EH (cell line): ENCODE measurements at regions not wholly inside any gene's neighbourhood (a gene's known extent, or its start where the extent isn't known, plus 50 kb on each side); places are given as distances from the start of the nearest gene placed in this dataset.

Source experiments
- DNase-seq: peaks from one replicate; pipeline ENCODE4 v3.0.0-alpha.2; 2015; ENCODE audit warnings: low read depth

DNA sequence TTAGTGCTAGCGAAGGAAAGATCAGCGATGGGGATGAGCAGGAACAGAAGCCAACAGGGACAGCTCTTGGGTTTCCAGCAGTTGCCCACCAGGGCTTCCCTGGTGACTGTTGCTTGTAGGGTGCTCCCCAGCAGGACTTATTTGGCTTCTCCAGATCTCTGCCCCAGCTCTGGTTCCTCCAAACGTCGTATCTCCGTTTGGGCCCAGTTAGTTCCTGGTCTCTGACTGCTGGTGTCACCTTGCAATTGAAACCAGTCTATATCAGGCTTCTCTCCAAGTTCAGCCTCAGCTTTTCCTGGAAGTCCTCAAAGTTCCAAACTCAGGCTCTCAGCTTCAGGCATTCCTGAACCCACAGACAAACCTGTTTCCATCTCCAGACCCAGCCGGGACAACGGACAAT is 70.8 kb upstream of the NXT1 start:
- DNase-seq: no peak

DNA sequence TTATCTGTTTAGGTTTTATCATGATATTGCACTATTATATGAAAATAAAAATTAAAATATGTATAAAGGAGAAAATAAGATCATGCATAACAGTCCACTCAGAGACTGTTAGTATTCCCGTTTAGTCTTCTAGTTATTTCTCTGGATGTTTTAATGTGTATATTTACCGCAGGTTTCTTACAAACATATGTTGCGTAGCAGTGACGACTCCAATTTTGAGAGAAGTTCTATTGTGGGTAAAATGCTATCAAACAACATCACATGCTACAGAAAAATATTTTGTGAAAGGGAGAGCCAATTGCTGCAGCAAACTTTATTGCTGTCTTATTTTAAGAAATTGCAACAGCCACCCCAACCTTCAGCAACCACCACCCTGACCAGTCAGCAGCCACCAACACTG is 72.4 kb upstream of the NXT1 start:
- DNase-seq: no peak

DNA sequence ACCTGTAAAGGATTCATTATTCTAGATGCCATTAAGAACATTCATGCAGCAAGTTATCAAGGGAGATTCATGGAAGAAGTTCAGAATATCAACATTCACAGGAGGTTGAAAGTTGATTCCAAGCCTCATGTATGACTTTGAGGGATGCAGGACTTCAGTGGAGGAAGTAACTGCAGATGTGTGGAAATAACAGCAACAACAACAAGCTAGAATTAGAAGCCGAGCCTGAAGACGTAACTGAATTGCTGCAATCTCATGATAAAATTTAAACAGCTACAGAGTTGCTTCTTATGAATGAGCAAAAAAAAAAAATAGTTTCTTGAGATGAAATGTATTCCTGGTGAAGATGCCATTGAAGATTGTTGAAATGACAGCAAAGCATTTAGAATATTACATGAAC is 73.3 kb upstream of the NXT1 start:
- DNase-seq: no peak

DNA sequence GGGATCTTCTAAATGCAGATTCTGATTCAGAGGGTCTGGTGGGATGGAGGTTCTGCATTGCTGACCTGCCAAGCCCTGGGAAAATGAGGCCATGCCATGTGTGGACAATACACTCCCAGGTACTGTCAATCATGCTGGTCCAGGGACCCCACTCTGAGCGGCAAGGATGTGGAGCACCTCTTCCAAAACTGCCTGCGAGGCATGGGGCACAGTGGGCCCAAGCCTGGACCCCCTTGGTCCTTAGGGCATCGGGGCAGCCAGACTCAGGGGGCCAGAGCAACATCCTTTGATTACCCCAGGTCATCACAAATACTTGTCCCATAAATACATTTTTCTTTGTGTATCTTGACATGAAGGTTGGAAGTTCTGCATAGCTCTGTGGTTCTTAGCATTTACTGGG is 76.8 kb upstream of the NXT1 start:
- no peak for DNase-seq

DNA sequence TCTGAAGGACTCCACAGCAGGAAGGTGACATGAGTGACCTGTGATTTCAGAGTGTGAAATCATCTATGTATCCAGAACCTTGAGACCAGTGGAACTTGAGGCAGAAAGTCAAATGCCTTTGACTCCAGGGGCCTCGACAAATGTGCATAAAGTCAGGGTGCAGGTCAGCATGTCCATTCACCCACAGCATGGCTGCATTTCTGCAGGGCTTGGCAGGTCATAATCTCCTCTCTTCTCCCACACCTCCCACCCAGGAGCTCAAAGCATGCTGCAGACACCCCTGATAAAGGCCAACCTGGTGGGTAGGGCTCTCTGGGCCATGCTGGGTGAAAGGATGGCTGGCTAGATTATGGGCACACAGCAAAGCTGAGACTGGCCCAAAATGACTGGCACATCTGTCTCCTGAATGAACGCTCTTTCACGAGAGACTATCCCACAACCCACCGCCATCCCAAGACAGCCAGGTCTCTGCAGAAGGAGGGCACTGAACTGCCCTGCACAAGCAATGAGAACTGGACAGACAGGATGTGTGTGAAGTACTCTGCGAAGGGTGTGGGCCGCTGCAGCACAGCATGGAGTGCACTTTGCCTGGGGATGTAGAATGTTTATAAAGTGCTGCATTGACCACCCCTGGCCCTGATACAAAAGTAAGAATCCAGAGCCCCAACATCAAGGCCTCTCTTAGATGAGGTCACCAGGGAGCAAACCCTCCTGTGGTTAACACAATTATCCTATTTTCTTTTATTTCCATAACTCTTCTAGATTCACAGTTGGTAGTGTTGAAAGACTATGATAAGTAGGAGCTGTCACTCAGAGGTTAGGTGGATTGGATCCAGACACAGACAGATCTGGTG is 78.2 kb upstream of the NXT1 start:
- DNase-seq: no peak

DNA sequence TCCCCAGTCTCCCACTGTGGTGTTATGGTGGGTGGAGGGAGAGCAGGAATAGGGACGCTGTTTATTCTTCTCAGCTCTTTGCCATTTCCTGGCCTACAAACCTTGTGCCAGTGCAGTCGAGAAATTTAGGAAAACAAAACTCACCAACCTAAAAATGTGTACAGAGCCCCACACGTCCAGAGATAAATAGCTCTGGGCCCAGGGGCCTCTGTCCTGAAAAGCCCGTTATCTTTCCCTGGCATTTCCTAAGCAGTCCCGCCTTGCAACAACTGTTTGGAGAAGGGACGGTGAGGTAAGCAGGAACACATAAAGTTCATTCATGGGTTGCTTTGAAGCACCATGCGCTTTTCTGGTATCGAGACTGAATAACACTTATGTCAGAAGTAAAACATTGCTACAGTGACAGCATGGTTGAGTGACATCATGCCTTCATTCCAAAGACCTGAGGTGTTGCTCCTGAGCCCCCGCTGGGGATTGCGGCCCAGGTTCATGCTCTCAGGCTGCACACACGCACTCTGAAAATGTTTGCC is 80.1 kb upstream of the NXT1 start:
- DNase-seq: peak; percentile 3

DNA sequence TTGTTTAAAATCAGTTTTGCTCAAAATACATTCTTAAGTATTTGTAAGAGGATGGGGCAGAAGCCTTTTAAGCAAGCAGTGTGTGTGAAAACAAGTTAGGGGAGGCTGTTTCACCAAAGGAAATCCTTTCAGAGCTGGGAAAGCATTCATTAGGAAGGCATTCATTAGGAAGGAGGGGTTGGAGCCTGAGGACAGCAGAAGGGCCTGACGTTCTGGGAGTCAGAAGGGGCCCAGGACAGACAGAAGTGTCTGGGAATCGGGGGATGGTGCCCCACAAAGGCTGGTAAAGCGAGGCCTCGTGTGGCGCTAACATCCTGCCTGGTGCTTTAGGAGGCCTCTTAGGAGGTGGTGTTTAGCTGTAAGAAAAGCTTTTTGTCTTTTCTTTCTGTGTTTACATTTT is 80.6 kb upstream of the NXT1 start:
- DNase-seq: no peak

DNA sequence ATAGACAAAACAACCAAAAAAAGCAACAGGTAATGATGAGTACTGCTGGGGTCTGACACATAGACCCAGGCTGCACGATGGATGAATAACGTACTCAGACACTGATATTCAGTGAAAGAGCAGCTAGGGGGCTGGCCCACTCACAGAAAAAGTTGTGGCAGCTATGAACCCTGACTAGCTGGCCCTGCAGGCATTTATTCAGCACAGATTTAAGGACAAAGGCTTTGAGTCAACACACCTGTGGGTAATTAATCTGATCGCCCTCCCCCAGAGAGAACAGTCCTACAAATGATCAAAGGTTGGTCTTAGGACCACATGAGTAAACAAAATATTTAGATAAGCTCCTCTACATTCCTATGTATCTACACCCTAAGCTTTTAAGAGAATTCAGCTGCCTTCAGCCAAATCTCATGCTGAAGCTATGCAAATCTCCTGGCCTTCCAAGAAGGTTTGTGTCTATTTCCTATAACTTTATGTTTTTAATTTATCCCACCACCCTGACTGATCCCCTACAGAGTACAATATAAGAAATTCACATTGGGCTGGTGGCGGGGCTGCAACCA is 81.7 kb upstream of the NXT1 start:
- no peak for DNase-seq

DNA sequence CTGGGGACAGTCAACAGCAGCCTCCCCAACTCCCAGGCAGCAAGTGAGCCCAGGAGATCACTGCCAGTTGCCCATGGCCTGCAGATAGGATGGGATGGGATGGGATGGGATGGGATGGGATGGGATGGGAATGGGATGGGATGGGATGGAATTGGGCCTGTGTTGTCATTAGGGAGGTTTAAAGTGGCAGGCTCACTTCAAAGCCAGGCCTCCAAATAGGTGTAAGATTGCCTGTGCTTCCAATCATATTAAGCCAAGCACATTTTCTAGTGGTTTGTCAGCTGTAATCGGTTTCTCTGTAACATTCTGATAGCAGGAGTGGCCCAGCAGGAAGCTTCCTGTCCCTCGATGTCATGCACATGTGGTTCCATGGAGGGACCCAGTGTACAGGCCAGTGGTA is 82.7 kb upstream of the NXT1 start:
- no peak for DNase-seq

DNA sequence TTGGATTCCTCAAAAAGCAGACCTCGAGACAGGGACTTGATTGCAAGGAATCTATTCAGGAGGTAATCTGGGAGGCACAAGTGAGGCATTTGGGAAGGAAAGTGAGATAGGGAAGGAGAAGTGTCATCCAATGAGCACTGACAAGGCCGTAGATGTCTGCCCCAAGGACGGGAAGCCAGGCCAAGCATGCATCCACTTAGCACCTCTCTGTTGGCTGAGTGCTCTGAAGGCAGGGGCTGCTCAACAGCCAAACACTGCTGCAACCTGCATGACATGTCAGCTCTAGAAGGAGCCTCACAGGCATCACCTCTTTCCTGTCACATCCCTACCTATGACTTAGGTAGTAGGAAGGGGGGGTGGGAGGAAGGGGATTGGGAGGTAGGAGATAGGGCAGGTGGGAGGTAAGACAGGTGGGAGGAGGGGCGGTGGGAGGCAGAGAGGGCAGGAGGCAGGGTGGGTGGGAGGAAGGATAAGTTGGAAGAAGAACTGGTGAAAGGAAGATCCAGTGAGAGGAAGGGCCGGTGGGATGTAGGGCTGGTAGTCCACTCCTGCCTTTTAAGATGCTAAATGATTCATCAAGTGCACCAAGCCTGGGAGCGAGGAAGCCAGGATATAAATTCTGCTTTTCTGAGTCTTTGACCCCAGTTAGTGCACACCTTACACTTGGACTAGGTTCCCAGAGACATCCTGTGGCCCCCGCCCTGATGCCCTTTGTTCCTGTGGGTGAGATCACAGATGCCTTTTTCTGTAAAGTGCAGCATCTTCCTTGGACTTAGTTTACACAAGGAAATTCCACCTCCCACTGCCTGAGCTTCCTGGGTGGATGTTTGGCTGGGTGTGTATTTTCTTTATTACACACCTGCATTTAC is 83.8 kb upstream of the NXT1 start:
- no peak for DNase-seq

DNA sequence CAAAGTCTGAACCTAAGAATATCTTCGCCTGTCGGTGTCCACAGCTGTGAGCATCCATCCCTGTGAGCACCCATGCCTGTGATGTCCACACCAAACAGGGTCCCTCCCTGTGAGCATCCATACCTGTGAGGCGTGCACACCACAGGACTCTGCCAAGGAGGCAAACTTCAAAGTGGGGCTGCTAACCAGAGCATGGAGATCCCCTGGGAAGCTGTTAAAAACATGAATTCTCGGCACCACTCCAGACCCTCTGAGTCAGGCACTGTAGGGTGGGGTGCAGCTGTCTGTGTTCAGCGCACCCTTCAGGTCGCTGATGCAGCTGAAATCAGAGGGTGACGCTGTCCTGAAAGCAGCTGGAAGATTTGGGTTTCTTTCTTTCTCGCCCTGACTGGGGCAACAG is 85.4 kb upstream of the NXT1 start:
- no peak for DNase-seq

DNA sequence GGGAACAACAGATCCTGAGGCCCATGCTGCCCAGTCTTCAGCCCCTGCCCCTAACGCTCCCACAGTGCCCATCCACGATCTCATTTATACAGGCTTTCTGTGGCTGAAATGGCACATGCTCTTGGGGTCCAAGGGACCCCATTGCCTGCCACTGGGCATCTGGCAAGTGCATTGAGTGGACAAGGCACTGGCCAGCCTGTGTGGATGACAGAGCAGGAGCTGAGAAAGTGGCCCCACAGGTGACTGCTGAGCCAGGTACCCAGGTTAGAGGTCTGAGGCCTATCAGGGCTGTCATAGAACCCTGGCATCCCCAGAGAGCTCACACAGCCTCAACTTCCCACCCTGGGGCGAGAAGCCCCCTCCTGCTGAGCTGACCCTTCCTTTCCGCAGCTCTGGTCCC is 86.0 kb upstream of the NXT1 start:
- no peak for DNase-seq

DNA sequence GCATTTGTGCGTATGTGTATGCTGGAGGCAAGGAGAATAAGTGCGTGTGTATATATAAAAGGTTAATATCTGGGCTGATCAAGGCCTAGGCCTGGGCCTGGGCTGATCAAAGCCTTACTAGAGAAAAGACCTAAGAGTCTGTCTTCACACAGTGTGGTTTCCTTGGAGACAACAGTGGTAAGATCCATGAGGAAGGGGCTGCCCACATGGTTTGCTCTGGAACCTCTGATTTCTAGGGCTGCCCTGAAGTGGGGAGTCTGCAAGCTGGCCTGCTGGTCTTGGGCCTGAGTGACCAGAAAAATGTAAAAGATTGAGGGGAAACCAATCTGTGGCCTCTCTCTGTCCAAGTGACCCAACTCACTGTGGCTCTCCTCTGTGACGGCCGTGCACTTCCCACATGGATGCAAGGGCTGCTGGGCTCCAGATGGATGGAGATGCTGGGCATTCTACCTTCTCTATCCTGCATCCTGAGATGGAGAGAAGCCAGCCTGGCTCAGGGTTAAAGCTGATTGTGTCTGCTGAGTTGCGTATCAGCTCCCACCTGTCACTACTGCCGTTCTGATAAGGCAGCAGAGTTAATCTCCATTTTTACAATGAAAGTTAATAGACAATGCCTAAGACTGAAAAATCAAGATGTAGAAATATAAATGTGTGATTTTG is 90.3 kb upstream of the NXT1 start:
- DNase-seq: no peak

DNA sequence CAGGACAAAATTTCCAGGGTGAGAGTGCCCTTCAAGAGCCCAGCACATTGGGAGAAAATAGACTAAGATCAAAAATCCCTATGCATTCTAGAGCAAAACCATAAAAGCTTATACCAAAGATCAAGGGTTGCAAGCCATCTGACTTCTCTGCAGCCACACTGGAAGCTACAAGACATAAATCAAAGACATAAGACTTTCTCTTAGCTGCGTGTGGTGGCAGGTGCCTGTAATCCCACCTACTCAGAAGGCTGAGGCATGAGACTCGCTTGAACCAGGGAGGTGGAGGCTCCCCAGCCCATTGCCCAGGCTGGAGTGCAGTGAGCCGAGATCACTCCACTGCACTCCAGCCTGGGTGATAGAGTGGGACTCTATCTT is 91.9 kb upstream of the NXT1 start:
- no peak for DNase-seq

DNA sequence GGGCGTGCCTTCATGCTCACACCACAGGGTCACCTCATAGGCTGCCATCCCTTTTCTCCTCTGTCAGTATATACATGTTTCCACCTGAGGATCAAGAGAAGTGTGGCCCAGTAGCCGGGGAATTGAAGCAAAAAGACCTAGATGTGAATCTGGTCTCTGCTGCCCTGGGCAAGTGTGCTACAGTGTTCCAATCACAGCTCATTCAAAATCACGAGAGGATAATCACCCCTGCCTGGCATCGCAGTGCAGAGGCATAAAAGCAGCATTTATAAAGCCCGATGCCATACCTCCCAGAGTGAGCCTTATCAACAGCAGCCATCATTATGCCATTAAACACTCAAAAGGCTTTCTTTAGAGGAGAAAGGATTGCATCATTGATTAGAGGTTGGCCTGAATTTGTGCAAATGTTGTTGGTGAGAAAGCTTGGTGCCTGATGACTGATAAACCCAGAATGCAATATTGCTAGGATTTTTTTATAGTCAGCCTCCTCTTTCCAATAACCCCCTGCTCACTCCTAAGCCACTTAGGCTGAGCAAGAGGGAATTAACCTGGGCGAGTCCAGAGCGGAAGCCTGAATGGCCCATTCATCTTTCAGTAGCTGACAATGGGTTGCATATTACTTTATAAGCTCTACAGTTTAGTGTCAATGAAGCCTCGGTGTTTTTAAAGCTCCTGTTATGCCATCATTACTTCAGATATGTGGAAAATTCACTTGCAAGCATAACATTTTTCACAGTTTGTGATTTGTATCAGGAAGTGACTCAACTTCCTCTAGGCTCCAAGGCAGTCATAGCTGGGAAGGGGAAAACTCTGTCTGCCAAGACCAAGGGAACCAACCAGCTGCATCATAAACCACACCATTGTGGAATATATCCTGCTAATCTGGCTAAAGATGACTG is 92.5 kb upstream of the NXT1 start:
- DNase-seq: peak; percentile 90

DNA sequence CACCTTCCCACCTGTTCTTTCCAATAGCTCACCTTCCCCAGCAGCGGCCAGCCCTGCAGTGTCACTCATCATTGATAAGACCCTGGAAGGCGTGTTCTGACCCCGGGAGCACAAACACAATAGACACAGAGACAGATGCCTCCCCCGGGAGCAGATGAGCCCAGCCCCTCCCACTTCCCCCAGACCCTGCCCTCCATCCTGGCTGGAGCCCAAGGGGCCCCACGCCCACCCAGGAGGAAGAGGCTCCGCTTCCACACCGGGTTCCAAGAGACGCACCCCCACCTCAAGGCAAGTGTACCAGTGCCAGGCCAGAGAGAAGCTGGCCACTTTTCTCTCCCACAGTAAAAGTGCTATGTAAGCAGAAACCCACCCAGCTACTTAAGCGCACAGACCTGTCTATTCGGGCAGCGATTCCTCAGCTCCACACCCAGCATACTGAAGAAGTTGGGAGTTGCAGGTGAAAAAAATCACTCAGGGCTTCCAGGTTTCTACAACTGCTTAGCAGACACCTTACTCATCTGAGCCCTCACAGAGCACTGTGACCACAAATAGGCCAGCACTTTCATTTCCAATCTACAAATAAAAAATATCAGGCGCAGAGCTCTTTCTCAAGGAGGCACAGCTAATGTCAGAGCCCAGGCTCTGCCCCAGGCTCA is 93.4 kb upstream of the NXT1 start:
- peak; percentile 9 for DNase-seq

DNA sequence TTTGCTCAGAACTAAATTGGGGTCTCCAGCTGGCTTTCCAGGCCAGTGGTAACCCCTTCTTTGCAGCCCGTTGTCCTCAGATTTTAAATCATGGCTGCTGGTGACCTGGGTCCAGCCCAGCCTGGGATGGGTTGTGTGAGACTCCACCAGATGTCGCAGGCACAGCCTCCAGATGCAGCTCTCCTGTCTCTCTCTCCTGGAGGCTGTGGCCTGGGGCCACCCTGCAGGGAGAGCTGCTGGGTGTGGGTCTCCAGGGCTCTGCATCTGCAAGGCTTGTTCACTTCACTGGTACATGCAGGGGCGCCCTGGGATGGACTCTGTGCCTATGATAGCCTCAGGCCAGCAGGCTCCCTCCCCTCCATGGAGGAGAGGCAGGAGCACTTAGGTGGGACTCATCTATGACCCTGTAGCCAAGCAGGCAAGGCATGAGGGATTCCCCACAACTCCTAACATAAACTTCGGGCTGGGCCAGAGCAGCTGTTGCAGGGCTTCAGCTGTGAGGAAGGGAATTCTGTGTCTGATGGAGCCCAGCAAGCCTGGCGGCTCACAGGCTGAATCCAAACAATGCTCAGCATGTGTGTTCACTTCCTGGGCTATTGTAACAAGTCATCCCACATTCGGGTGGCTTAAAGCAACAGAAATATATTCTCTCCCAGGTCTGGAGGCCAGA is 94.7 kb upstream of the NXT1 start:
- DNase-seq: peak; percentile 41

DNA sequence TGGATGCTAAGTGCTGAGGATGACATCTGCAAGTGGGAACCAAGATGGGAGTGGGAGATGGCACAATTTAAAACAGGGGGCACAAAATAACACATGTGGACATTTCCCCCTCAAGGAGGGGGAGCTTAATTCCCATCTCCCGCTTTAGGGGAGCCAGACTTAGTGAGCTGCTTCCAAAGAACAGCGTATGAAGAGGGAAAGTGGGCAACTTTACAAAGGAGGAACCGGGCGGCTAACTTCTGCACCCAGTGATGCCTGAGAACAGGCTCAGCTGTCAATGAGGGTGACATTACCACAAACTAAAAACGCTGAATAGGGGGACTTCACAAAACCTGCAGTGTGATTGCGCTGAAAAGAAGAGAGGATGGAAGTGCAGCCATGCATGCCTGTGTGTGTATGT is 95.5 kb upstream of the NXT1 start:
- no peak for DNase-seq

DNA sequence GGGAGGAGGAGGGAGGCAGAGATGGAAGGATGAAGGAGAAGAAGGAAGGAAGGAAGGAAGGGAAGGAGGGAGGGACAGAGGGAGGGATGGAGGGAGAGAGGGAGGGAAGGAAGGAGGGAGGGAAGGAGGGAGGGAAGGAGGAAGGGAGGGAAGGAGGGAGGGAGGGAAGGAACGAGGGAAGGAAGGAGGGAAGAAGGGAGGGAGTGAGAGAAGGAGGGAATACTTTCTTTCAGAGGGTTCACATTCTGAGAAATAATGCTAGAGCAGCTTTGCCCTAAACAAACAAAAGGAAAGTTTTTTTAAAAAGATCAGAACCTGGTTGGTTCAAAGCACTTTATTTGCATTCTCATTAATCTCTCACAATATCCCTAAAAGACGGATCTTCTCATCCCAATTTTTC is 96.1 kb upstream of the NXT1 start:
- no peak for DNase-seq

DNA sequence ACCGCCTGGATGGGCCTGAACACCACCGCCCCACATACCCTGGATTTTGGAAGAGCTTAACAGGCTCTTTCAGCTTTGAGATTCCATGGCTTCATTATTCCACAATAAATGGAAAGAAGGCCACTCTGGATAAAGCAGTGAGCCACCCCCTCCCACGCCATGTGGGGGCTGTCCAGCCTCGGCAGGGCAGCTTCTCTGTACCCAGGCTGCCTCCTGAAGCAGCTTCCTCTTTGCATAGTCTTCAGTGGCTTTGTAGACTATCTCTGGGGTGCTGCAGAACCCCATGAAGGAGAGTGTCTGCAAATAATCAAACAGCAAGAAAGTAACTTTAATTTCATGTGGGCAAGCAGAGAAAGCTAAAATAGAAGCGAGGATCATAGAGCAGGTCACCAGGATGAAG is 96.6 kb upstream of the NXT1 start:
- no peak for DNase-seq
